Panc1 (cell line): ENCODE measurements at regions not wholly inside any gene's neighbourhood (a gene's known extent, or its start where the extent isn't known, plus 50 kb on each side); places are given as distances from the start of the nearest gene placed in this dataset.

ENCODE experiments used
- SIN3A ChIP-seq: IDR thresholded peaks from 2 replicates; pipeline ENCODE4 v1.6.1; 2012; ENCODE audit warnings: low read depth, mild to moderate bottlenecking, low read length, moderate library complexity, borderline replicate concordance; ENCODE audit not compliant: insufficient read depth
- TF ChIP-seq, protein P1 (sequence below): fragments of 450-650 bp; IDR thresholded peaks from 2 replicates; pipeline ENCODE4 v1.5.1; 2017; ENCODE audit warnings: mild to moderate bottlenecking
- TF ChIP-seq, protein P2 (sequence below), 2 experiments: IDR thresholded peaks; 2 replicates each; pipeline ENCODE4 v1.6.1; 2011 to 2012; ENCODE audit warnings: low read depth in 2 of 2, control low read depth in 1 of 2, low read length in 1 of 2, mild to moderate bottlenecking in 1 of 2, moderate library complexity in 1 of 2; ENCODE audit not compliant: insufficient read depth in 1 of 2

DNA sequence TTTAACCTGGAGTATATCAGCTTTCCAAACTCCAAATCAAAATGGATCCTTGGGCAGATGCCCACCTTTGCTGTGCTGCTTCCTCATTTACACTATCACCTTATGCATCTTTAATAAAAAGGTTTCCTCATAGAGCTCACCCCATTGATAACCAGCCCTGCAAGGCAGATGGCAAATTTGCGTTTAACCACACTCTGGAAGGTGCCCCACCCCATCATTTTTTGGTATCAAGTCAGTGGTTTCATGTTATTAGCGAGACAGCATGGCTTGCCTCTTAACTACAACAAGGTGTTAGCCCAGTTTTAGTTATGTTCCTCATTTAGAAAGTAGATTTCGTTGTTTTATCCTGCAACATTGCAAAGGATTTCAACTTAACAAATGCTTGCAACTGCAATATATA, 214.0 kb upstream of the WDFY3 start:
- TF ChIP-seq, protein P1, sequence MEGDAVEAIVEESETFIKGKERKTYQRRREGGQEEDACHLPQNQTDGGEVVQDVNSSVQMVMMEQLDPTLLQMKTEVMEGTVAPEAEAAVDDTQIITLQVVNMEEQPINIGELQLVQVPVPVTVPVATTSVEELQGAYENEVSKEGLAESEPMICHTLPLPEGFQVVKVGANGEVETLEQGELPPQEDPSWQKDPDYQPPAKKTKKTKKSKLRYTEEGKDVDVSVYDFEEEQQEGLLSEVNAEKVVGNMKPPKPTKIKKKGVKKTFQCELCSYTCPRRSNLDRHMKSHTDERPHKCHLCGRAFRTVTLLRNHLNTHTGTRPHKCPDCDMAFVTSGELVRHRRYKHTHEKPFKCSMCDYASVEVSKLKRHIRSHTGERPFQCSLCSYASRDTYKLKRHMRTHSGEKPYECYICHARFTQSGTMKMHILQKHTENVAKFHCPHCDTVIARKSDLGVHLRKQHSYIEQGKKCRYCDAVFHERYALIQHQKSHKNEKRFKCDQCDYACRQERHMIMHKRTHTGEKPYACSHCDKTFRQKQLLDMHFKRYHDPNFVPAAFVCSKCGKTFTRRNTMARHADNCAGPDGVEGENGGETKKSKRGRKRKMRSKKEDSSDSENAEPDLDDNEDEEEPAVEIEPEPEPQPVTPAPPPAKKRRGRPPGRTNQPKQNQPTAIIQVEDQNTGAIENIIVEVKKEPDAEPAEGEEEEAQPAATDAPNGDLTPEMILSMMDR = no peak
- TF ChIP-seq, protein P2, sequence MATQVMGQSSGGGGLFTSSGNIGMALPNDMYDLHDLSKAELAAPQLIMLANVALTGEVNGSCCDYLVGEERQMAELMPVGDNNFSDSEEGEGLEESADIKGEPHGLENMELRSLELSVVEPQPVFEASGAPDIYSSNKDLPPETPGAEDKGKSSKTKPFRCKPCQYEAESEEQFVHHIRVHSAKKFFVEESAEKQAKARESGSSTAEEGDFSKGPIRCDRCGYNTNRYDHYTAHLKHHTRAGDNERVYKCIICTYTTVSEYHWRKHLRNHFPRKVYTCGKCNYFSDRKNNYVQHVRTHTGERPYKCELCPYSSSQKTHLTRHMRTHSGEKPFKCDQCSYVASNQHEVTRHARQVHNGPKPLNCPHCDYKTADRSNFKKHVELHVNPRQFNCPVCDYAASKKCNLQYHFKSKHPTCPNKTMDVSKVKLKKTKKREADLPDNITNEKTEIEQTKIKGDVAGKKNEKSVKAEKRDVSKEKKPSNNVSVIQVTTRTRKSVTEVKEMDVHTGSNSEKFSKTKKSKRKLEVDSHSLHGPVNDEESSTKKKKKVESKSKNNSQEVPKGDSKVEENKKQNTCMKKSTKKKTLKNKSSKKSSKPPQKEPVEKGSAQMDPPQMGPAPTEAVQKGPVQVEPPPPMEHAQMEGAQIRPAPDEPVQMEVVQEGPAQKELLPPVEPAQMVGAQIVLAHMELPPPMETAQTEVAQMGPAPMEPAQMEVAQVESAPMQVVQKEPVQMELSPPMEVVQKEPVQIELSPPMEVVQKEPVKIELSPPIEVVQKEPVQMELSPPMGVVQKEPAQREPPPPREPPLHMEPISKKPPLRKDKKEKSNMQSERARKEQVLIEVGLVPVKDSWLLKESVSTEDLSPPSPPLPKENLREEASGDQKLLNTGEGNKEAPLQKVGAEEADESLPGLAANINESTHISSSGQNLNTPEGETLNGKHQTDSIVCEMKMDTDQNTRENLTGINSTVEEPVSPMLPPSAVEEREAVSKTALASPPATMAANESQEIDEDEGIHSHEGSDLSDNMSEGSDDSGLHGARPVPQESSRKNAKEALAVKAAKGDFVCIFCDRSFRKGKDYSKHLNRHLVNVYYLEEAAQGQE (IDR thresholded peaks at IDR 0.05; ENCODE audit: insufficient read depth in 1 of 2, low read depth in 2 of 2, low read length in 1 of 2) = no peak
- no peak for TF ChIP-seq SIN3A
